ENCODE measurements at regions not wholly inside any gene's neighbourhood (a gene's known extent, or its start where the extent isn't known, plus 50 kb on each side); places are given as distances from the start of the nearest gene placed in this dataset.
A peak's percentile ranks its signal among the peaks of the same experiment; 100 is the strongest.

- intact Hi-C loops (cut with DNase I), result loop anchor here (10.0 kb wide), 1 partner anchor 1111 kb away; no protein-coding TSS in a partner anchor
- no peak for TF ChIP-seq CTCF (IDR thresholded peaks at IDR 0.05)
- no peak for TF ChIP-seq POLR2A (IDR thresholded peaks at IDR 0.05)
- no peaks in the 10 kb centered on the region for H3K9me3 ChIP-seq
- H3K27ac ChIP-seq, result no peak overlapping the region
- 56 to 64% methylated on average over 11 of the region's 11 CpGs for whole genome bisulfite sequencing, 2 donors
- no peaks in the 10 kb centered on the region for H3K36me3 ChIP-seq
- H3K27me3 ChIP-seq, result no peaks in the 10 kb centered on the region
- no peak for DNase-seq
- H3K4me3 ChIP-seq (replicated peaks in 1 of 3), result no peak overlapping the region
- no peaks in the 10 kb centered on the region for H3K4me1 ChIP-seq
Measured at GRCh38 chr14:89013698-89014568, 189.5 kb downstream of the TTC8 start.

- Histone ChIP-seq H3K9me3 (no peaks in the 10 kb centered on the region), H3K27me3 (no peaks in the 10 kb centered on the region), H3K4me1 (no peaks in the 10 kb centered on the region), H3K27ac (no peak overlapping the region), H3K4me3 (replicated peaks in 1 of 3) (no peak overlapping the region), H3K36me3 (no peaks in the 10 kb centered on the region)
- no peak for TF ChIP-seq POLR2A (IDR thresholded peaks at IDR 0.05)
- no peak for TF ChIP-seq CTCF (IDR thresholded peaks at IDR 0.05)
- 72 to 74% methylated on average over 2 of the region's 2 CpGs for WGBS, 2 donors
- no peak for DNase-seq
- intact Hi-C loops (cut with DNase I), result loop anchor here (10.0 kb wide), 1 partner anchor 1110 kb away; no protein-coding TSS in a partner anchor
Measured at GRCh38 chr14:89014569-89014850, 190.1 kb downstream of the TTC8 start.

- intact Hi-C loops (cut with DNase I), result loop anchor here (10.0 kb wide), 1 partner anchor 1110 kb away; no protein-coding TSS in a partner anchor
- no peaks in the 10 kb centered on the region for H3K27me3 ChIP-seq
- WGBS, 2 donors, result 91 to 97% methylated on average over 1 of the region's 1 CpG
Measured at GRCh38 chr14:89015016-89015415, 190.6 kb downstream of the TTC8 start.

GRCh38 chr14:89017417-89017816 is 193.0 kb downstream of the TTC8 start:
- H3K27me3 ChIP-seq, result no peaks in the 10 kb centered on the region
- TF ChIP-seq CTCF (IDR thresholded peaks at IDR 0.05), result no peak
- TF ChIP-seq POLR2A (IDR thresholded peaks at IDR 0.05), result no peak
- intact Hi-C loops (cut with DNase I), result loop anchor here (10.0 kb wide), 1 partner anchor 1107 kb away; no protein-coding TSS in a partner anchor
- no peaks in the 10 kb centered on the region for H3K36me3 ChIP-seq
- H3K27ac ChIP-seq, result no peak overlapping the region
- no peak overlapping the region for H3K4me3 ChIP-seq (replicated peaks in 1 of 3)
- no peaks in the 10 kb centered on the region for H3K4me1 ChIP-seq
- DNase-seq, result peak in 1 of 2 donors; percentile 40
- 69 to 70% methylated on average over 4 of the region's 4 CpGs for WGBS, 2 donors
- no peaks in the 10 kb centered on the region for H3K9me3 ChIP-seq

More at GRCh38 chr14:89015016-89015415, 190.6 kb downstream of the TTC8 start:
- no peaks in the 10 kb centered on the region for H3K36me3 ChIP-seq
- no peaks in the 10 kb centered on the region for H3K9me3 ChIP-seq
- TF ChIP-seq POLR2A (IDR thresholded peaks at IDR 0.05), result no peak
- no peak for TF ChIP-seq CTCF (IDR thresholded peaks at IDR 0.05)
- H3K4me1 ChIP-seq, result no peaks in the 10 kb centered on the region
- no peak overlapping the region for H3K4me3 ChIP-seq (replicated peaks in 1 of 3)
- no peak overlapping the region for H3K27ac ChIP-seq
- DNase-seq, result no peak

GRCh38 chr14:89022274-89022673 is 197.8 kb downstream of the TTC8 start:
- no peak for DNase-seq
- Histone ChIP-seq H3K4me1 (peaks cover 0 to 6% of the 10 kb centered on the region in 2 donors), H3K9me3 (no peaks in the 10 kb centered on the region), H3K4me3 (replicated peaks in 1 of 3) (no peak overlapping the region), H3K36me3 (no peaks in the 10 kb centered on the region), H3K27ac (no peak overlapping the region), H3K27me3 (no peaks in the 10 kb centered on the region)
- TF ChIP-seq CTCF (IDR thresholded peaks at IDR 0.05) (no peak), POLR2A (IDR thresholded peaks at IDR 0.05) (no peak)
- 84 to 93% methylated on average over 4 of the region's 4 CpGs for WGBS, 2 donors
- intact Hi-C loops (cut with DNase I), result no loop called here
